ENCODE measurements at regions not wholly inside any gene's neighbourhood (a gene's known extent, or its start where the extent isn't known, plus 50 kb on each side); places are given as distances from the start of the nearest gene placed in this dataset.

DNA sequence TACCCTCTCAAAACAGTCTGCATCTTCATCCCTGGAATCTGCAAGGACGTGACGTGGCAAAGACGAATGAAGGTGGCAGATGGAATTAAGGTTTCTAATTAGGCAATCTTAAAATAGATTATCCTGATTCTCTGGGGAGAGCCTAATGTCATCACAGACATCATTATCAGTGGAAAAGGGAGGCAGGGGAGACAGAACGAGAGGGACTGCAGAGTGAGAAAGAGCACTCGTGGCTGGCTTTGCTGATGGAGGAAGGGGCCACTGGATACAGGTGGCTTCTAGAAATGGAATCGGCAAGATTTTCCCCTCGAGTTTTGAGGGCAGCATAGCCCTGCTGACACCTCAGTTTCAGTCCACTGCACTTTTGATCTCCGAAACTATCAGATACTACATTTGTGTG is 110.6 kb downstream of the ASMT start:
- RAD21 ChIA-PET (ENCODE audit: unreplicated experiment), result no interaction called here
- SMC1A ChIA-PET (ENCODE audit: uncharacterized antibody, unreplicated experiment), result no interaction called here
- no peak for TF ChIP-seq TCF12 (IDR thresholded peaks at IDR 0.05; ENCODE audit: low read depth, low read length)
- TF ChIP-seq, protein P1, sequence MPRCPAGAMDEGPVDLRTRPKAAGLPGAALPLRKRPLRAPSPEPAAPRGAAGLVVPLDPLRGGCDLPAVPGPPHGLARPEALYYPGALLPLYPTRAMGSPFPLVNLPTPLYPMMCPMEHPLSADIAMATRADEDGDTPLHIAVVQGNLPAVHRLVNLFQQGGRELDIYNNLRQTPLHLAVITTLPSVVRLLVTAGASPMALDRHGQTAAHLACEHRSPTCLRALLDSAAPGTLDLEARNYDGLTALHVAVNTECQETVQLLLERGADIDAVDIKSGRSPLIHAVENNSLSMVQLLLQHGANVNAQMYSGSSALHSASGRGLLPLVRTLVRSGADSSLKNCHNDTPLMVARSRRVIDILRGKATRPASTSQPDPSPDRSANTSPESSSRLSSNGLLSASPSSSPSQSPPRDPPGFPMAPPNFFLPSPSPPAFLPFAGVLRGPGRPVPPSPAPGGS (IDR thresholded peaks at IDR 0.05; ENCODE audit: borderline replicate concordance, insufficient read depth, low read depth, low read length, poor library complexity, severe bottlenecking), result no peak
- TF ChIP-seq ASH2L (IDR thresholded peaks at IDR 0.05; ENCODE audit: borderline replicate concordance, low read depth), result no peak
- no peak for TF ChIP-seq RUNX3 (IDR thresholded peaks at IDR 0.05; ENCODE audit: low read length)
- TF ChIP-seq, protein P2, sequence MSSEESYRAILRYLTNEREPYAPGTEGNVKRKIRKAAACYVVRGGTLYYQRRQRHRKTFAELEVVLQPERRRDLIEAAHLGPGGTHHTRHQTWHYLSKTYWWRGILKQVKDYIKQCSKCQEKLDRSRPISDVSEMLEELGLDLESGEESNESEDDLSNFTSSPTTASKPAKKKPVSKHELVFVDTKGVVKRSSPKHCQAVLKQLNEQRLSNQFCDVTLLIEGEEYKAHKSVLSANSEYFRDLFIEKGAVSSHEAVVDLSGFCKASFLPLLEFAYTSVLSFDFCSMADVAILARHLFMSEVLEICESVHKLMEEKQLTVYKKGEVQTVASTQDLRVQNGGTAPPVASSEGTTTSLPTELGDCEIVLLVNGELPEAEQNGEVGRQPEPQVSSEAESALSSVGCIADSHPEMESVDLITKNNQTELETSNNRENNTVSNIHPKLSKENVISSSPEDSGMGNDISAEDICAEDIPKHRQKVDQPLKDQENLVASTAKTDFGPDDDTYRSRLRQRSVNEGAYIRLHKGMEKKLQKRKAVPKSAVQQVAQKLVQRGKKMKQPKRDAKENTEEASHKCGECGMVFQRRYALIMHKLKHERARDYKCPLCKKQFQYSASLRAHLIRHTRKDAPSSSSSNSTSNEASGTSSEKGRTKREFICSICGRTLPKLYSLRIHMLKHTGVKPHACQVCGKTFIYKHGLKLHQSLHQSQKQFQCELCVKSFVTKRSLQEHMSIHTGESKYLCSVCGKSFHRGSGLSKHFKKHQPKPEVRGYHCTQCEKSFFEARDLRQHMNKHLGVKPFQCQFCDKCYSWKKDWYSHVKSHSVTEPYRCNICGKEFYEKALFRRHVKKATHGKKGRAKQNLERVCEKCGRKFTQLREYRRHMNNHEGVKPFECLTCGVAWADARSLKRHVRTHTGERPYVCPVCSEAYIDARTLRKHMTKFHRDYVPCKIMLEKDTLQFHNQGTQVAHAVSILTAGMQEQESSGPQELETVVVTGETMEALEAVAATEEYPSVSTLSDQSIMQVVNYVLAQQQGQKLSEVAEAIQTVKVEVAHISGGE (CRISPR knock-in tag; IDR thresholded peaks at IDR 0.05), result no peak
- TF ChIP-seq ZNF622 (IDR thresholded peaks at IDR 0.05), result no peak
- TF ChIP-seq, protein P3, sequence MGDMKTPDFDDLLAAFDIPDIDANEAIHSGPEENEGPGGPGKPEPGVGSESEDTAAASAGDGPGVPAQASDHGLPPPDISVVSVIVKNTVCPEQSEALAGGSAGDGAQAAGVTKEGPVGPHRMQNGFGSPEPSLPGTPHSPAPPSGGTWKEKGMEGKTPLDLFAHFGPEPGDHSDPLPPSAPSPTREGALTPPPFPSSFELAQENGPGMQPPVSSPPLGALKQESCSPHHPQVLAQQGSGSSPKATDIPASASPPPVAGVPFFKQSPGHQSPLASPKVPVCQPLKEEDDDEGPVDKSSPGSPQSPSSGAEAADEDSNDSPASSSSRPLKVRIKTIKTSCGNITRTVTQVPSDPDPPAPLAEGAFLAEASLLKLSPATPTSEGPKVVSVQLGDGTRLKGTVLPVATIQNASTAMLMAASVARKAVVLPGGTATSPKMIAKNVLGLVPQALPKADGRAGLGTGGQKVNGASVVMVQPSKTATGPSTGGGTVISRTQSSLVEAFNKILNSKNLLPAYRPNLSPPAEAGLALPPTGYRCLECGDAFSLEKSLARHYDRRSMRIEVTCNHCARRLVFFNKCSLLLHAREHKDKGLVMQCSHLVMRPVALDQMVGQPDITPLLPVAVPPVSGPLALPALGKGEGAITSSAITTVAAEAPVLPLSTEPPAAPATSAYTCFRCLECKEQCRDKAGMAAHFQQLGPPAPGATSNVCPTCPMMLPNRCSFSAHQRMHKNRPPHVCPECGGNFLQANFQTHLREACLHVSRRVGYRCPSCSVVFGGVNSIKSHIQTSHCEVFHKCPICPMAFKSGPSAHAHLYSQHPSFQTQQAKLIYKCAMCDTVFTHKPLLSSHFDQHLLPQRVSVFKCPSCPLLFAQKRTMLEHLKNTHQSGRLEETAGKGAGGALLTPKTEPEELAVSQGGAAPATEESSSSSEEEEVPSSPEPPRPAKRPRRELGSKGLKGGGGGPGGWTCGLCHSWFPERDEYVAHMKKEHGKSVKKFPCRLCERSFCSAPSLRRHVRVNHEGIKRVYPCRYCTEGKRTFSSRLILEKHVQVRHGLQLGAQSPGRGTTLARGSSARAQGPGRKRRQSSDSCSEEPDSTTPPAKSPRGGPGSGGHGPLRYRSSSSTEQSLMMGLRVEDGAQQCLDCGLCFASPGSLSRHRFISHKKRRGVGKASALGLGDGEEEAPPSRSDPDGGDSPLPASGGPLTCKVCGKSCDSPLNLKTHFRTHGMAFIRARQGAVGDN (IDR thresholded peaks at IDR 0.05), result no peak
- no peak for TF ChIP-seq KLF5 (IDR thresholded peaks at IDR 0.05; ENCODE audit: partially characterized antibody)
- no peak for TF ChIP-seq SUZ12 (IDR thresholded peaks at IDR 0.05; ENCODE audit: unreplicated experiment)
- TF ChIP-seq, protein P4, sequence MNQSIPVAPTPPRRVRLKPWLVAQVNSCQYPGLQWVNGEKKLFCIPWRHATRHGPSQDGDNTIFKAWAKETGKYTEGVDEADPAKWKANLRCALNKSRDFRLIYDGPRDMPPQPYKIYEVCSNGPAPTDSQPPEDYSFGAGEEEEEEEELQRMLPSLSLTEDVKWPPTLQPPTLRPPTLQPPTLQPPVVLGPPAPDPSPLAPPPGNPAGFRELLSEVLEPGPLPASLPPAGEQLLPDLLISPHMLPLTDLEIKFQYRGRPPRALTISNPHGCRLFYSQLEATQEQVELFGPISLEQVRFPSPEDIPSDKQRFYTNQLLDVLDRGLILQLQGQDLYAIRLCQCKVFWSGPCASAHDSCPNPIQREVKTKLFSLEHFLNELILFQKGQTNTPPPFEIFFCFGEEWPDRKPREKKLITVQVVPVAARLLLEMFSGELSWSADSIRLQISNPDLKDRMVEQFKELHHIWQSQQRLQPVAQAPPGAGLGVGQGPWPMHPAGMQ (IDR thresholded peaks at IDR 0.05; ENCODE audit: borderline replicate concordance), result no peak
- TF ChIP-seq, protein P5, sequence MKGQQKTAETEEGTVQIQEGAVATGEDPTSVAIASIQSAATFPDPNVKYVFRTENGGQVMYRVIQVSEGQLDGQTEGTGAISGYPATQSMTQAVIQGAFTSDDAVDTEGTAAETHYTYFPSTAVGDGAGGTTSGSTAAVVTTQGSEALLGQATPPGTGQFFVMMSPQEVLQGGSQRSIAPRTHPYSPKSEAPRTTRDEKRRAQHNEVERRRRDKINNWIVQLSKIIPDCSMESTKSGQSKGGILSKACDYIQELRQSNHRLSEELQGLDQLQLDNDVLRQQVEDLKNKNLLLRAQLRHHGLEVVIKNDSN (IDR thresholded peaks at IDR 0.05; ENCODE audit: borderline replicate concordance, extremely low read length, insufficient read depth, low read depth, low read length), result no peak
- TF ChIP-seq, protein P6, sequence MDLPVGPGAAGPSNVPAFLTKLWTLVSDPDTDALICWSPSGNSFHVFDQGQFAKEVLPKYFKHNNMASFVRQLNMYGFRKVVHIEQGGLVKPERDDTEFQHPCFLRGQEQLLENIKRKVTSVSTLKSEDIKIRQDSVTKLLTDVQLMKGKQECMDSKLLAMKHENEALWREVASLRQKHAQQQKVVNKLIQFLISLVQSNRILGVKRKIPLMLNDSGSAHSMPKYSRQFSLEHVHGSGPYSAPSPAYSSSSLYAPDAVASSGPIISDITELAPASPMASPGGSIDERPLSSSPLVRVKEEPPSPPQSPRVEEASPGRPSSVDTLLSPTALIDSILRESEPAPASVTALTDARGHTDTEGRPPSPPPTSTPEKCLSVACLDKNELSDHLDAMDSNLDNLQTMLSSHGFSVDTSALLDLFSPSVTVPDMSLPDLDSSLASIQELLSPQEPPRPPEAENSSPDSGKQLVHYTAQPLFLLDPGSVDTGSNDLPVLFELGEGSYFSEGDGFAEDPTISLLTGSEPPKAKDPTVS (IDR thresholded peaks at IDR 0.05; ENCODE audit: low read depth, low read length), result no peak

More for the DNA sequence above, 110.6 kb downstream of the ASMT start:
- WGBS (ENCODE audit: insufficient coverage, insufficient replicate concordance, low lambda C conversion rate, missing lambda C conversion rate), result 37% methylated on average over 8 of the region's 8 CpGs
- intact Hi-C loops (cut with micrococcal nuclease; ENCODE audit: unreplicated experiment) (no loop called here), in situ Hi-C loops (cut with MboI) (no loop called here)
- POLR2A ChIA-PET, result no interaction called here
- no peaks in the 10 kb centered on the region for H3K36me3 ChIP-seq (ENCODE audit: control insufficient read depth in 2 of 2, insufficient read depth in 2 of 2, low read length in 1 of 2)
- no TSS peak for BruUV-seq (replicated peaks)
- ATAC-seq (no peak), FAIRE-seq (no peak), DNase-seq (ENCODE audit: low read depth, low spot score) (no peak)
- H3K79me2 ChIP-seq (ENCODE audit: control insufficient read depth, insufficient read depth, low read length), result no peaks in the 10 kb centered on the region
- no peak overlapping the region for H2AFZ ChIP-seq (ENCODE audit: control insufficient read depth, low read depth, low read length)
- CTCF ChIA-PET, result no interaction called here
- no peak overlapping the region for H3K4me3 ChIP-seq
- H3K27ac ChIP-seq (ENCODE audit: control insufficient read depth, insufficient read depth), result no peak overlapping the region
- no peak overlapping the region for H3K9ac ChIP-seq (ENCODE audit: control insufficient read depth, insufficient read depth, low read length)
- H3K4me1 ChIP-seq (ENCODE audit: control insufficient read depth, insufficient read depth, low read length), result no peaks in the 10 kb centered on the region
- no peak overlapping the region for H3K4me2 ChIP-seq (ENCODE audit: control insufficient read depth, insufficient read depth)
- no peaks in the 10 kb centered on the region for H3K27me3 ChIP-seq (replicated peaks in 1 of 2; ENCODE audit: control insufficient read depth in 2 of 2, insufficient read depth in 2 of 2, low read length in 1 of 2)
- H4K20me1 ChIP-seq (ENCODE audit: control insufficient read depth, insufficient read depth), result no peaks in the 10 kb centered on the region
- no peaks in the 10 kb centered on the region for H3K9me3 ChIP-seq (replicated peaks; ENCODE audit: control insufficient read depth, insufficient read depth, low read length)
